ENCODE measurements at regions not wholly inside any gene's neighbourhood (a gene's known extent, or its start where the extent isn't known, plus 50 kb on each side); places are given as distances from the start of the nearest gene placed in this dataset.
"Not testable (repeated sequence)": the region's sequence is repeated elsewhere in the genome, so short reads cannot be mapped to it uniquely, and the experiment has no call there.

DNA sequence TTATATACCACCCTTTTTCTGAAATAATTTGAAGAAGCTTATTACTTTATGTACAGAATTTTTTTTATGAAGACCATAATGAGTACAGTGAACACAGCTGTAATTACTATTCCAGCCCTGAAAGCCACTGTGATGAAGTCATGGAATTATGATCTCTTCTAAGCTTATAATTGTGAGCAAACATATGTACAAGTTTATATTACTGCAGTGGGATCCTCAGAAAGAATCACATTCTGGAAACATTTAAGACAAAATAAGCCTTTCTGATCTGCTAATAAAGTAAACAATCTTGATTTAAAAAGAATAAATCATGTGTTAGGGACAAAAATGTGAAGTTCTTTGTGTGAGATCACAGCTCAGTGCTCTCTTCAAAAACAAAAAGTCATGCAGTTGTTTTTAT is 560.4 kb downstream of the CD109 start:
- peaks cover 6% of the 10 kb centered on the region for H3K9me3 Mint-ChIP-seq (ENCODE audit: low read depth)
- peaks cover 2% of the 10 kb centered on the region for H3K36me3 Mint-ChIP-seq (ENCODE audit: insufficient read depth)
- no peak overlapping the region for H3K27ac Mint-ChIP-seq
- DNase-seq (ENCODE audit: low spot score, unreplicated experiment): no peak
- H3K4me1 Mint-ChIP-seq (ENCODE audit: low read depth): peaks cover 19% of the 10 kb centered on the region
- TF ChIP-seq, protein P1, sequence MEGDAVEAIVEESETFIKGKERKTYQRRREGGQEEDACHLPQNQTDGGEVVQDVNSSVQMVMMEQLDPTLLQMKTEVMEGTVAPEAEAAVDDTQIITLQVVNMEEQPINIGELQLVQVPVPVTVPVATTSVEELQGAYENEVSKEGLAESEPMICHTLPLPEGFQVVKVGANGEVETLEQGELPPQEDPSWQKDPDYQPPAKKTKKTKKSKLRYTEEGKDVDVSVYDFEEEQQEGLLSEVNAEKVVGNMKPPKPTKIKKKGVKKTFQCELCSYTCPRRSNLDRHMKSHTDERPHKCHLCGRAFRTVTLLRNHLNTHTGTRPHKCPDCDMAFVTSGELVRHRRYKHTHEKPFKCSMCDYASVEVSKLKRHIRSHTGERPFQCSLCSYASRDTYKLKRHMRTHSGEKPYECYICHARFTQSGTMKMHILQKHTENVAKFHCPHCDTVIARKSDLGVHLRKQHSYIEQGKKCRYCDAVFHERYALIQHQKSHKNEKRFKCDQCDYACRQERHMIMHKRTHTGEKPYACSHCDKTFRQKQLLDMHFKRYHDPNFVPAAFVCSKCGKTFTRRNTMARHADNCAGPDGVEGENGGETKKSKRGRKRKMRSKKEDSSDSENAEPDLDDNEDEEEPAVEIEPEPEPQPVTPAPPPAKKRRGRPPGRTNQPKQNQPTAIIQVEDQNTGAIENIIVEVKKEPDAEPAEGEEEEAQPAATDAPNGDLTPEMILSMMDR (IDR thresholded peaks at IDR 0.05; ENCODE audit: unreplicated experiment): no peak
- no peaks in the 10 kb centered on the region for H3K27me3 Mint-ChIP-seq
- no peak overlapping the region for H3K4me3 Mint-ChIP-seq (ENCODE audit: low read depth)

DNA sequence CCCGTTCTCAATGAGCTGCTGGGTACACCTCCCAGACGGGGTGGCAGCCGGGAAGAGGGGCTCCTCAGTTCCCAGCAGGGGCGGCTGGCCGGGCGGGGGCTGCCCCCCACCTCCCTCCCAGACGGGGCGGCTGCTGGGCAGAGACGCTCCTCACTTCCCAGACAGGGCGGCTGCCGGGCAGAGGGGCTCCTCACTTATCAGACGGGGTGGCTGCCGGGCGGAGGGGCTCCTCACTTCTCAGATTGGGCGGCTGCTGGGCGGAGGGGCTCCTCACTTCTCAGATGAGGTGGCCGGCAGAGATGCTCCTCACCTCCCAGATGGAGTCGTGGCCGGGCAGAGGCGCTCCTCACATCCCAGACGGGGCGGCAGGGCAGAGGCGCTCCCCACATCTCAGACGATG is 559.0 kb downstream of the CD109 start:
- not testable (repeated sequence) for H3K27ac Mint-ChIP-seq; H3K9me3 Mint-ChIP-seq (ENCODE audit: low read depth); DNase-seq (ENCODE audit: low spot score, unreplicated experiment); H3K4me3 Mint-ChIP-seq (ENCODE audit: low read depth); H3K36me3 Mint-ChIP-seq (ENCODE audit: insufficient read depth); H3K27me3 Mint-ChIP-seq
- peaks cover 26% of the 10 kb centered on the region for H3K4me1 Mint-ChIP-seq (ENCODE audit: low read depth)

DNA sequence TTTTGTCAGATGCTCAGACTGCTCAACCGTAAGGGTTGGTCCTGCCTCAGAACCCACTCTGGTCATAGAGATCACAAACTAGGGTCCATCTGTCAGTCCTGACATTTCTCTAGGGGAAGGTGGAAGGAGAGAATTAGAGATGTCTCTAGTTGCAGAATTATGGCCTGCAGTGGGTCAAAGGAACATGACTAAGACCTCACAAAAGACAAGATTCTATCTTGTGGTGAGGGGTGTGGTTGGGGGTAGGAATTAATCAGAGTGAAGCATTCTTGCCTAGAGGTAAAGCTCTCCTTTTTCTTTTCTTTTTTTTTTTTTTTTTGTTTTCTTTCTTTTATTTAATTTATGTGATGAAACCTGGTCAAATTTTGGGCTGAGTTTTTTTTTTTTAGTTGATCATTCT is 558.1 kb downstream of the CD109 start:
- DNase-seq (ENCODE audit: low spot score, unreplicated experiment); H3K27me3 Mint-ChIP-seq; H3K36me3 Mint-ChIP-seq (ENCODE audit: insufficient read depth); H3K4me3 Mint-ChIP-seq (ENCODE audit: low read depth); H3K9me3 Mint-ChIP-seq (ENCODE audit: low read depth): not testable (repeated sequence)
- H3K4me1 Mint-ChIP-seq (ENCODE audit: low read depth): peaks cover 26% of the 10 kb centered on the region
- H3K27ac Mint-ChIP-seq: peak overlapping the region; percentile 41

DNA sequence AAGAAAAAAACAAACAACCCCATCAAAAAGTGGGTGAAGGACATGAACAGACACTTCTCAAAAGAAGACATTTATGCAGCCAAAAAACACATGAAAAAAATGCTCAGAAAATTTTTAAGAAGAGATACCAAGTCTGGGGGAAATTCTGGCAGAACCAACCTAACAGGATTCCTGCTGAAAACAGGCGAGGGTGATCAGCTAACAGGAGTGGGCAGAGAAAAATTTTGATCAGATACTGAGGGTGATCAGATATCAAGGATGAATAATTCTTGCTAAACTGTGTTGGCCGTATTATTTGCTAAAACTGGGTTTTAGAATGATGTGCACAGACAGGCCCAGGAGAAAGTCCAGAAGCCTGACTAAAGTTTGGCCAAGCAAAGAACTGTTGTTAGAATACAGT is 557.3 kb downstream of the CD109 start:
- H3K27ac Mint-ChIP-seq: no peak overlapping the region
- H3K36me3 Mint-ChIP-seq (ENCODE audit: insufficient read depth): peaks cover 2% of the 10 kb centered on the region
- peaks cover 31% of the 10 kb centered on the region for H3K4me1 Mint-ChIP-seq (ENCODE audit: low read depth)
- peaks cover 8% of the 10 kb centered on the region for H3K9me3 Mint-ChIP-seq (ENCODE audit: low read depth)
- H3K4me3 Mint-ChIP-seq (ENCODE audit: low read depth): no peak overlapping the region
- DNase-seq (ENCODE audit: low spot score, unreplicated experiment): no peak
- H3K27me3 Mint-ChIP-seq: no peaks in the 10 kb centered on the region
- TF ChIP-seq, protein P1 (IDR thresholded peaks at IDR 0.05; ENCODE audit: unreplicated experiment): no peak

DNA sequence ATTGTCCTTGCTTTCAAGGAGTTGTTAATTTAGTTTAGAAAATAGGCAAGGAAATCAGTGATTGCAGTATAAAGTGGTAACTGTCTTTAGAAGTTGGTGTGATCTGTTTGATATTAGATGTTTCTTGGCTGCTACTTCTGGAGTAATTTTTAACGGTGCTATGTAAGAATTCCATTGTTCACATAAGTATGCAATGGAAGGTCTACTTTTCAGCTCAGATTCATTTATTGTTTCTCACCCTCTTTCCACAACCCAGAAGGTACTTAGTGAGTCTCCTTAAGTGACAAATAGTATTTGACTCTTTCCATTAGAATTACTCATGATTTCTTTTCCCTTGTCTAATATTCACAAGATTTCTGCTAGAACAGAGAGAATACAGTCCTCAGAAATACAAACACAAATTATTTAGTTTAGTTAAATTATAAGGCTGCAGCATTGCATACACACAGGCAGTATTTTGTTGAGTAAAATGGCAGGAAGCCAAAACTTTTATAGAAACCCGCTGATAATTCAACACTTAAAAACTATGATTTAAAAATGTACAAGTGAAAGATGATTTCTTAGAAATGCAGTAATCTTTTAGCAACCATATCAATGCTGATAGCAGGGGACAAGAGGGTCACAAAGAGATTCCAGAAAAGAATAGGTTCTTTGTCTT is 554.3 kb downstream of the CD109 start:
- H3K9me3 Mint-ChIP-seq (ENCODE audit: low read depth): peaks cover 8% of the 10 kb centered on the region
- H3K27me3 Mint-ChIP-seq: no peaks in the 10 kb centered on the region
- peaks cover 2% of the 10 kb centered on the region for H3K36me3 Mint-ChIP-seq (ENCODE audit: insufficient read depth)
- no peak for DNase-seq (ENCODE audit: low spot score, unreplicated experiment)
- TF ChIP-seq, protein P1 (IDR thresholded peaks at IDR 0.05; ENCODE audit: unreplicated experiment): no peak
- no peak overlapping the region for H3K4me3 Mint-ChIP-seq (ENCODE audit: low read depth)
- peaks cover 25% of the 10 kb centered on the region for H3K4me1 Mint-ChIP-seq (ENCODE audit: low read depth)
- H3K27ac Mint-ChIP-seq: peak overlapping the region; percentile 93

DNA sequence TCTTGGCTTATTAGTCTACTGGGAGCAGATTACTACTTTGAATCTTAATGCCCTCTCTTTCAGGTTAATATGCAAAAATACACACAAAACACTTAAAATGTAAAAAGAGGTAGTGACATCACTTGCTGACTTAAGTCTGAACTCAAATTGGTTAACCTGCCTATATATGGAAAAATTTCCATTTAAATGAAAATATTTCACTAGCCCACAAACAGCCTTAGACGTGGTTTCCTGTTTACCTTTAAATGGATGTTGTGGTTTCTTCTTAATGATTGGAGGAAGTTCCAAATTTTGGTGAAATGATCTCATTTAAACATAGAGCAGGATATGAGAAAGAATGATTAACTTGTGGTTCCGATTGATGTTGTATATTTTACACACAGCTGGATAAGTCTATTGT is 553.7 kb downstream of the CD109 start:
- DNase-seq (ENCODE audit: low spot score, unreplicated experiment): no peak
- Mint-ChIP-seq H3K27me3 (no peaks in the 10 kb centered on the region), H3K4me1 (ENCODE audit: low read depth) (peaks cover 25% of the 10 kb centered on the region), H3K36me3 (ENCODE audit: insufficient read depth) (peaks cover 2% of the 10 kb centered on the region), H3K9me3 (ENCODE audit: low read depth) (peaks cover 11% of the 10 kb centered on the region), H3K4me3 (ENCODE audit: low read depth) (no peak overlapping the region), H3K27ac (peak overlapping the region; percentile 64)
- TF ChIP-seq, protein P1 (IDR thresholded peaks at IDR 0.05; ENCODE audit: unreplicated experiment): no peak
